ENCODE measurements at regions not wholly inside any gene's neighbourhood (a gene's known extent, or its start where the extent isn't known, plus 50 kb on each side); places are given as distances from the start of the nearest gene placed in this dataset.
"Not testable (repeated sequence)": the region's sequence is repeated elsewhere in the genome, so short reads cannot be mapped to it uniquely, and the experiment has no call there.

DNA sequence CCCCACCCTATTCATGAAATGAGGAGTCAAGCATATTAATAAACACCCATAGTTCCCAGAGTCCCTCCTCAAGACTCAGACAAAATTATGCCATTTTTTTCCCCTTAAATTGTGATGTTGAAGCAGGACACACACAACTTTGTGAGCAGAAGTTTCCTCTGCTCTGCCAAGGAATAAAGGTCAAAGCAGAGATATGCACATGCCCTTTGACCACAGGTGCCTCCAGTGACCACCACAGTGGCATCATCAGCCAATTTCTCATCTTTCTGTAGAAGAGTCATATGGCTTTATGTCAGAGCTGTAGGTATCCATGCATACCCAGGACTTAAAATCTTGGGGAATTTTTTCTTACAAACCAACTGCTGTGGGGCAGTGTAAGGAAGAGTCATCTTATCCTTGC is 304.4 kb upstream of the GADL1 start:
- Histone ChIP-seq H3K9me3 (ENCODE audit: low read depth) (no peaks in the 10 kb centered on the region), H3K36me3 (replicated peaks; ENCODE audit: insufficient read depth, low read depth) (no peaks in the 10 kb centered on the region), H3K4me2 (no peak overlapping the region), H2AFZ (no peak overlapping the region), H3K79me2 (no peaks in the 10 kb centered on the region), H3K27me3 (no peaks in the 10 kb centered on the region), H3K27ac (no peak overlapping the region), H3K4me1 (ENCODE audit: insufficient read depth) (peaks cover 13% of the 10 kb centered on the region), H3K4me3 (no peak overlapping the region), H3K9me2 (replicated peaks; ENCODE audit: insufficient read depth) (no peaks in the 10 kb centered on the region), H4K20me1 (ENCODE audit: insufficient read depth, poor library complexity, severe bottlenecking) (no peaks in the 10 kb centered on the region)
- TF ChIP-seq EZH2 (IDR thresholded peaks at IDR 0.05; ENCODE audit: borderline replicate concordance), result no peak
- TF ChIP-seq EZH2phosphoT487 (IDR thresholded peaks at IDR 0.05; ENCODE audit: low read depth, severe bottlenecking, unreplicated experiment), result no peak
- TF ChIP-seq, protein P1, sequence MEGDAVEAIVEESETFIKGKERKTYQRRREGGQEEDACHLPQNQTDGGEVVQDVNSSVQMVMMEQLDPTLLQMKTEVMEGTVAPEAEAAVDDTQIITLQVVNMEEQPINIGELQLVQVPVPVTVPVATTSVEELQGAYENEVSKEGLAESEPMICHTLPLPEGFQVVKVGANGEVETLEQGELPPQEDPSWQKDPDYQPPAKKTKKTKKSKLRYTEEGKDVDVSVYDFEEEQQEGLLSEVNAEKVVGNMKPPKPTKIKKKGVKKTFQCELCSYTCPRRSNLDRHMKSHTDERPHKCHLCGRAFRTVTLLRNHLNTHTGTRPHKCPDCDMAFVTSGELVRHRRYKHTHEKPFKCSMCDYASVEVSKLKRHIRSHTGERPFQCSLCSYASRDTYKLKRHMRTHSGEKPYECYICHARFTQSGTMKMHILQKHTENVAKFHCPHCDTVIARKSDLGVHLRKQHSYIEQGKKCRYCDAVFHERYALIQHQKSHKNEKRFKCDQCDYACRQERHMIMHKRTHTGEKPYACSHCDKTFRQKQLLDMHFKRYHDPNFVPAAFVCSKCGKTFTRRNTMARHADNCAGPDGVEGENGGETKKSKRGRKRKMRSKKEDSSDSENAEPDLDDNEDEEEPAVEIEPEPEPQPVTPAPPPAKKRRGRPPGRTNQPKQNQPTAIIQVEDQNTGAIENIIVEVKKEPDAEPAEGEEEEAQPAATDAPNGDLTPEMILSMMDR (IDR thresholded peaks at IDR 0.05; ENCODE audit: poor library complexity), result no peak
- no peak for DNase-seq (ENCODE audit: low spot score)

DNA sequence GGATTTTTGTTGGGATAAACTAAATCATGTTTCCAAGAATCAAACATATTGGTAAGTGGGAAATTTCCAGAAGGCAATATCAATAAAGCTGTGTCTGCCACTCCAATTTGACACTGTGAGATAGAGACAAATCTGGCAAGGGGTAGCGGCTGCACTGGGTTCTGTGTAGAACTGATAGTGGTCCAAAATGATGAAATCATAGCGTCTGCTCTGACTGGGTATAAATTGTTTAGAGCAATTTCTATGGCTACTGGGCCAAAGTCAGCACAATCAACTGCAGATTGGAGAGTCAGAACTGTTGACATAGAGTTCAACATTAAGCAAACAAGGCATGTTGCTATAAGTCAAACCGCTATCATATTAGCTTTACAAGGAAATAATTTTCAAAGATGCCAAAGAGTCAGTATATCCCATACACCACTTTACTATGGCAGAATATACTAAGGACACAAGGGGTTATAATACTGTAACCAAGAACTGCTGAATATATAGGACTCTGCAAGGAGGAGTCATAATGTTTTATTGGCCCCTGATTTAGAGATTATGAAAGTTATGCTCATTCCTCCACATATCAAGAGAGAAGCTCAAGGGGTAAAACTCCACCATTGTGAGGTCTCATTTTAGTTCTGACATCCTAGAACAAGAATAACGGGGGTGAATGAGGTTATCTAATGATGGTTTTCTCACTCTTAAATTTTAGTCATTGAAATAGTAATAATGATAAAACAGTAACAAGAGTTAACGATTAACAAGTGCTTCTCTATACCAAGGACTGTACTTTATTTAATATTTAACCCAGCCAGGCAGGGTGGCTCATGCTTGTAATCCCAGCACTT is 309.7 kb upstream of the GADL1 start:
- 74% methylated on average over 5 of the region's 5 CpGs for WGBS (ENCODE audit: low lambda C conversion rate, missing lambda C conversion rate)
- Histone ChIP-seq H3K9me3 (ENCODE audit: low read depth) (no peaks in the 10 kb centered on the region), H3K79me2 (no peaks in the 10 kb centered on the region), H3K4me2 (no peak overlapping the region), H3K9me2 (replicated peaks; ENCODE audit: insufficient read depth) (no peaks in the 10 kb centered on the region), H2AFZ (no peak overlapping the region), H3K4me1 (ENCODE audit: insufficient read depth) (no peaks in the 10 kb centered on the region), H3K27ac (no peak overlapping the region), H3K27me3 (no peaks in the 10 kb centered on the region), H4K20me1 (ENCODE audit: insufficient read depth, poor library complexity, severe bottlenecking) (no peaks in the 10 kb centered on the region), H3K36me3 (replicated peaks; ENCODE audit: insufficient read depth, low read depth) (no peaks in the 10 kb centered on the region), H3K4me3 (no peak overlapping the region)
- DNase-seq (ENCODE audit: low spot score), result no peak
- TF ChIP-seq EZH2 (IDR thresholded peaks at IDR 0.05; ENCODE audit: borderline replicate concordance), result no peak
- no peak for TF ChIP-seq EZH2phosphoT487 (IDR thresholded peaks at IDR 0.05; ENCODE audit: low read depth, severe bottlenecking, unreplicated experiment)
- TF ChIP-seq, protein P1 (IDR thresholded peaks at IDR 0.05; ENCODE audit: poor library complexity), result no peak

DNA sequence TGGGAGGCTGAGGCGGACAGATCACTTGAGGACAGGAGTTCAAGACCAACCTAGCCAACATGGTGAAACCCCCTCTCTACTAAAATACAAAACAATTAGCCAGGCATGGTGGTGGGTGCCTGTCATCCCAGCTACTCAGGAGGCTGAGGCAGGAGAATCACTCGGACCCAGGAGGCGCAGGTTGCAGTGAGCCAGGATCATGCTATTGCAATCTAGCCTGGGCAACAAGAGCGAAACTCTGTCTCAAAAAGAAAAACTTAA is 310.3 kb upstream of the GADL1 start:
- not testable (repeated sequence) for H3K9me2 ChIP-seq (replicated peaks; ENCODE audit: insufficient read depth); H3K36me3 ChIP-seq (replicated peaks; ENCODE audit: insufficient read depth, low read depth); H3K79me2 ChIP-seq; H2AFZ ChIP-seq; H3K9me3 ChIP-seq (ENCODE audit: low read depth); DNase-seq (ENCODE audit: low spot score); H3K27ac ChIP-seq; H3K27me3 ChIP-seq; H3K4me1 ChIP-seq (ENCODE audit: insufficient read depth); H3K4me2 ChIP-seq; H3K4me3 ChIP-seq; H4K20me1 ChIP-seq (ENCODE audit: insufficient read depth, poor library complexity, severe bottlenecking)
- WGBS (ENCODE audit: low lambda C conversion rate, missing lambda C conversion rate), result 91% methylated on average over 4 of the region's 4 CpGs

DNA sequence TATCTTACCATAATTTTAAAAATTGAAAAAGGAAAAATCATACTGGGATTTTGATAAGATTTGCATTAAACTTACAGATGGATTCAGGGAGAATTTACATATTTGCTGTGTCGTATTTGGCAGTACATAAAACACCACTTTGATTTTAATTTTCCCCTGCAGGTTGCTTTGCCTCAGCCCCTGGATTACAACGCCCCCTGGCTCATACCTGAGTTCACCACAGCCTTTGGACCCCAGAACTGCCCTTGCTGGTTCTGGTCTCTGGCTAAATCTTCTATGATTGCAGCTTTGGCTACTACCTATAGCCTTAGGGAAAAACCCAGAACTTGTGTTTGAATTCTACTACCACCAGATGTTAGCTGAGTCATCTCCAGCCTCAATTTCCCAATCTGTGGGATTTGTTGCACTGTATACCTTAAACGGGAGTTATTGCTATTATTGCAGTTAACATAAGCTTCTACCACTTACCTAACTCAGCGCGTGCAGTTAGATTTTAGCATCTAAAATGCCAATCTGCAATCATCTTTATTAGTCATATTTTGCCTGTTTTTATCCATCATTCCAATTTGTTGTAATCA is 315.7 kb upstream of the GADL1 start:
- Histone ChIP-seq H3K27ac (no peak overlapping the region), H3K4me2 (no peak overlapping the region), H4K20me1 (ENCODE audit: insufficient read depth, poor library complexity, severe bottlenecking) (no peaks in the 10 kb centered on the region), H3K79me2 (no peaks in the 10 kb centered on the region), H3K9me2 (replicated peaks; ENCODE audit: insufficient read depth) (no peaks in the 10 kb centered on the region), H3K4me1 (ENCODE audit: insufficient read depth) (no peaks in the 10 kb centered on the region), H3K27me3 (no peaks in the 10 kb centered on the region), H3K36me3 (replicated peaks; ENCODE audit: insufficient read depth, low read depth) (no peaks in the 10 kb centered on the region), H3K4me3 (no peak overlapping the region), H3K9me3 (ENCODE audit: low read depth) (no peaks in the 10 kb centered on the region), H2AFZ (no peak overlapping the region)
- no peak for DNase-seq (ENCODE audit: low spot score)
- no peak for TF ChIP-seq EZH2 (IDR thresholded peaks at IDR 0.05; ENCODE audit: borderline replicate concordance)
- TF ChIP-seq, protein P1 (IDR thresholded peaks at IDR 0.05; ENCODE audit: poor library complexity), result peak; percentile 9
- 82% methylated on average over 5 of the region's 5 CpGs for WGBS (ENCODE audit: low lambda C conversion rate, missing lambda C conversion rate)
